ENCODE measurements at regions not wholly inside any gene's neighbourhood (a gene's known extent, or its start where the extent isn't known, plus 50 kb on each side); places are given as distances from the start of the nearest gene placed in this dataset.

DNA sequence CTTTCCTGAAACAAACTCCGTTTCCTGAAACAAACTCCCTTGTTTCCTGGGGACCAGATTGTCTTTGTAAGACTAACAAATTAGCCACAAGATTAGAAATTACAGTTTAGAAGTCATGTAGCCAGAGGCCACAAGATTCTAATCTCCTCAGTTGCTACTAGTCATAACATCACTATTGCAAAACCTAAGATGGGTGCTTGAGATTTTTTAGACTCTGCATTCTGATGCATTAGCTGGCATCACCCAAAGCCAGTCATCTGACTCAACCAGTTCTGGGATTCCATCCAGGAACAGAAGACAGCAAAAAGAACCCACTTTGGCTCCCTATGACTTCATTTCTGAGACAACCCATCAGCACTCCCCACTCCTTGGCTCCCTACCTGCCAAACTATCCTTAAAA, 367.9 kb upstream of the MBL2 start:
- TF ChIP-seq TP53 (CRISPR knock-in tag; IDR thresholded peaks at IDR 0.05), result no peak
- ATAC-seq (no peak), DNase-seq (ENCODE audit: low read depth in 1 of 2, low spot score in 1 of 2) (no peak), FAIRE-seq (no peak)
- H3K9me3 ChIP-seq, result no peaks in the 10 kb centered on the region
- WGBS (ENCODE audit: missing lambda C conversion rate), result 11% methylated on average over 1 of the region's 1 CpG
- H3K4me2 ChIP-seq, result no peak overlapping the region
- H3K4me3 ChIP-seq, result no peak overlapping the region
- H3K27ac ChIP-seq, result no peak overlapping the region
- no peaks in the 10 kb centered on the region for H3K4me1 ChIP-seq
- CTCF ChIA-PET, result interaction anchor here (0.6 kb wide), 1 partner anchor 850 kb away, joined by 3 read pairs; no protein-coding TSS in a partner anchor
- POLR2A ChIA-PET, result no interaction called here

DNA sequence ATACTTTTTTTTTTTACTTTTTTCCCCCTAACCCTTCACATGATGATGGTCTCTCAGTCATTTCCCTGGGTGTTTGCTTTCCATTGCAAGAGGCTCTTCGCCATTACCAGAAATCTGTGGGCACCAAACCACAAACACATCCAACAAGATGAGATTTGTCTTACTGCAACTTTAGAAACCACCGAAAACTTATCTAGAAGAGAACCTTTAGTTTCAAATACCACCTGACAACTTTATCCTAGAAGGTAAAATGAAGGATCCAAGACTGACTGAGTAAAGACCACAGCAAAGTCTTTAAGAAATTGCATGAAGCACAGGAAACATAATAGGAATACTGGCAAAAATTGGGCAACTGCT, 363.3 kb upstream of the MBL2 start:
- H3K27ac ChIP-seq, result no peak overlapping the region
- TF ChIP-seq CBX8 (IDR thresholded peaks at IDR 0.05) (no peak), HEYL (CRISPR knock-in tag; IDR thresholded peaks at IDR 0.05) (no peak), RCOR1 (IDR thresholded peaks at IDR 0.05; ENCODE audit: low read depth, low read length) (no peak), CEBPB (IDR thresholded peaks at IDR 0.05) (no peak), CHD2 (IDR thresholded peaks at IDR 0.05; ENCODE audit: low read length, partially characterized antibody) (no peak), ESRRA (IDR thresholded peaks at IDR 0.05; ENCODE audit: borderline replicate concordance, low read length) (no peak), RAD21 (conservative IDR thresholded peaks at IDR 0.05 in 1 of 2, IDR thresholded peaks at IDR 0.05 in 1 of 2) (no peak), NPAS2 (CRISPR knock-in tag; IDR thresholded peaks at IDR 0.05; ENCODE audit: borderline replicate concordance) (no peak), SMC3 (IDR thresholded peaks at IDR 0.05) (no peak), ZSCAN20 (CRISPR knock-in tag; IDR thresholded peaks at IDR 0.05) (no peak), RNF2 (IDR thresholded peaks at IDR 0.05; ENCODE audit: borderline replicate concordance, low read depth) (no peak), HDAC2 (IDR thresholded peaks at IDR 0.05) (no peak), TP53 (CRISPR knock-in tag; IDR thresholded peaks at IDR 0.05) (no peak), JUN (IDR thresholded peaks at IDR 0.05) (no peak), PHF8 (IDR thresholded peaks at IDR 0.05; ENCODE audit: borderline replicate concordance, low read depth) (no peak)
- TF ChIP-seq, protein P1, sequence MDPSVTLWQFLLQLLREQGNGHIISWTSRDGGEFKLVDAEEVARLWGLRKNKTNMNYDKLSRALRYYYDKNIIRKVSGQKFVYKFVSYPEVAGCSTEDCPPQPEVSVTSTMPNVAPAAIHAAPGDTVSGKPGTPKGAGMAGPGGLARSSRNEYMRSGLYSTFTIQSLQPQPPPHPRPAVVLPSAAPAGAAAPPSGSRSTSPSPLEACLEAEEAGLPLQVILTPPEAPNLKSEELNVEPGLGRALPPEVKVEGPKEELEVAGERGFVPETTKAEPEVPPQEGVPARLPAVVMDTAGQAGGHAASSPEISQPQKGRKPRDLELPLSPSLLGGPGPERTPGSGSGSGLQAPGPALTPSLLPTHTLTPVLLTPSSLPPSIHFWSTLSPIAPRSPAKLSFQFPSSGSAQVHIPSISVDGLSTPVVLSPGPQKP (IDR thresholded peaks at IDR 0.05; ENCODE audit: low read depth, low read length), result no peak
- DNase-seq (ENCODE audit: low read depth in 1 of 2, low spot score in 1 of 2) (no peak), ATAC-seq (no peak), FAIRE-seq (no peak)
- no peak overlapping the region for H3K4me3 ChIP-seq
- no peaks in the 10 kb centered on the region for H3K4me1 ChIP-seq
- H3K9me3 ChIP-seq, result no peaks in the 10 kb centered on the region
- CTCF ChIA-PET, result no interaction called here
- POLR2A ChIA-PET, result no interaction called here
- no peak overlapping the region for H3K4me2 ChIP-seq
- WGBS (ENCODE audit: missing lambda C conversion rate), result 10% methylated on average over 2 of the region's 2 CpGs

DNA sequence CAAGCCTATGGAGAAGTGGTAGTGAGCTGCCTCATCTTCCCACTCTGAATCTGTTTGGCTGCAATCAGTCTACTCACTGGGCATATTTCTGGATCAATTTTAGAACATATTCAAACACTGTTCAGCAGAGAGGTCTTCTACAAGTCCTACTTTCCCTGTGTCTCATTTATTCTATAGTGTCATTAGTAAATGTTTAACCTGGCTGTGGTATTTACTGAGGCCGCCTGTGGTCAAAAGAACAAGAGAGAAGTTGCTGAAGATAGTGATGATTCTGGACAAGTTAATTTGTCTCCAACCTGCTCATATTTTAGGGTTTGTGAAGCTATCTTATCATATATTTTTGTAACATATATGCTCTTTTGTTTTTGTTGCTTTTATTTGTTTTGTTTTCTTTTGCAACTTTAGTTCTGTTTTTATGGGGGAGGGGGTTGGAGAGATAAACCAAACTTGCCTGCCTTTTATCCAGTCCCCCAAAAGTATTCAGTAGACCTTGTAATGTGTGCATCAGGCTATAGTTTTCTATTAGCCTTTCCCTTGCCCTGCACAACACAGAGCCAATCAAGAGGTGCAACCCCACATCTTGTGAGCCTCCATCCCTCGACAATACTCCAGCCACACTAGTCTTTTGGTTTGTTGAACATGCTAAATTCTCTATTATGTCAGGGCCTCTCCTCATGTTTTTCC, 362.8 kb upstream of the MBL2 start:
- ChIA-PET POLR2A (no interaction called here), CTCF (no interaction called here)
- no peak overlapping the region for H3K4me2 ChIP-seq
- WGBS (ENCODE audit: missing lambda C conversion rate), result 8% methylated on average over 2 of the region's 2 CpGs
- ATAC-seq (no peak), FAIRE-seq (no peak), DNase-seq (ENCODE audit: low read depth in 1 of 2, low spot score in 1 of 2) (no peak)
- H3K9me3 ChIP-seq, result no peaks in the 10 kb centered on the region
- no peak overlapping the region for H3K4me3 ChIP-seq
- no peaks in the 10 kb centered on the region for H3K4me1 ChIP-seq
- H3K27ac ChIP-seq, result no peak overlapping the region
- TF ChIP-seq EHF (CRISPR knock-in tag; IDR thresholded peaks at IDR 0.05), result no peak
- no peak for TF ChIP-seq TFCP2L1 (CRISPR knock-in tag; IDR thresholded peaks at IDR 0.05)
- TF ChIP-seq HOXA7 (CRISPR knock-in tag; IDR thresholded peaks at IDR 0.05), result no peak
- TF ChIP-seq PHF8 (IDR thresholded peaks at IDR 0.05; ENCODE audit: borderline replicate concordance, low read depth), result no peak
- no peak for TF ChIP-seq POLR2A (IDR thresholded peaks at IDR 0.05; ENCODE audit: low read length)
- no peak for TF ChIP-seq KDM1A (IDR thresholded peaks at IDR 0.05; ENCODE audit: low read depth)
- no peak for TF ChIP-seq ZFP36 (IDR thresholded peaks at IDR 0.05; ENCODE audit: borderline replicate concordance, partially characterized antibody)

DNA sequence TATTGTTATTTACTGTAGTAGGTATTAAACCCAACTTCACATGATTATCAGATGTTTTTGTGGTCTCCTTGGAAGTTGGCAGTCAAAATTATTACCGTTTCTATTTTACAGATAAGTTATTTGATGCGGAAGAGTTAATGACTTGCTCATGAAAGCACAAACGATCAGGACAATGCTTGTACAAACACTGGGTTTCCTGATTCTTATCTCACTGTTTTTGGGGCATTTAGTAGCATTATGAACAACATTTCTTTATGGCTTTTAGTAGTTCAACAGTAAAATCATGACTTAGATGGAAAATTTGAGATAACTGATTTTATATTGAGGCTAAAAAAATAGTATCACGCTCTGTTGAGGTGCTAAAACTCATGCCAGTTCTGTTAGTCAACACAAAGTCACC, 361.5 kb upstream of the MBL2 start:
- 15% methylated on average over 4 of the region's 4 CpGs for WGBS (ENCODE audit: missing lambda C conversion rate)
- CTCF ChIA-PET, result no interaction called here
- no peak overlapping the region for H3K27ac ChIP-seq
- TF ChIP-seq, protein P2, sequence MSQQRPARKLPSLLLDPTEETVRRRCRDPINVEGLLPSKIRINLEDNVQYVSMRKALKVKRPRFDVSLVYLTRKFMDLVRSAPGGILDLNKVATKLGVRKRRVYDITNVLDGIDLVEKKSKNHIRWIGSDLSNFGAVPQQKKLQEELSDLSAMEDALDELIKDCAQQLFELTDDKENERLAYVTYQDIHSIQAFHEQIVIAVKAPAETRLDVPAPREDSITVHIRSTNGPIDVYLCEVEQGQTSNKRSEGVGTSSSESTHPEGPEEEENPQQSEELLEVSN (IDR thresholded peaks at IDR 0.05; ENCODE audit: borderline replicate concordance, low read depth), result no peak
- TF ChIP-seq RNF2 (IDR thresholded peaks at IDR 0.05; ENCODE audit: borderline replicate concordance, low read depth) (no peak), RAD21 (conservative IDR thresholded peaks at IDR 0.05 in 1 of 2, IDR thresholded peaks at IDR 0.05 in 1 of 2) (no peak), EHF (CRISPR knock-in tag; IDR thresholded peaks at IDR 0.05) (no peak), RCOR1 (IDR thresholded peaks at IDR 0.05; ENCODE audit: low read depth, low read length) (no peak), NPAS2 (CRISPR knock-in tag; IDR thresholded peaks at IDR 0.05; ENCODE audit: borderline replicate concordance) (no peak), PHF8 (IDR thresholded peaks at IDR 0.05; ENCODE audit: borderline replicate concordance, low read depth) (no peak), EHMT2 (IDR thresholded peaks at IDR 0.05; ENCODE audit: low read depth) (no peak), TP53 (CRISPR knock-in tag; IDR thresholded peaks at IDR 0.05) (no peak), MAZ (IDR thresholded peaks at IDR 0.05; ENCODE audit: borderline replicate concordance, low read depth, low read length) (no peak), BHLHE40 (IDR thresholded peaks at IDR 0.05; ENCODE audit: low read depth, low read length) (no peak), CBX8 (IDR thresholded peaks at IDR 0.05) (no peak), GATA3 (IDR thresholded peaks at IDR 0.05; ENCODE audit: borderline replicate concordance) (no peak)
- TF ChIP-seq, protein P3, sequence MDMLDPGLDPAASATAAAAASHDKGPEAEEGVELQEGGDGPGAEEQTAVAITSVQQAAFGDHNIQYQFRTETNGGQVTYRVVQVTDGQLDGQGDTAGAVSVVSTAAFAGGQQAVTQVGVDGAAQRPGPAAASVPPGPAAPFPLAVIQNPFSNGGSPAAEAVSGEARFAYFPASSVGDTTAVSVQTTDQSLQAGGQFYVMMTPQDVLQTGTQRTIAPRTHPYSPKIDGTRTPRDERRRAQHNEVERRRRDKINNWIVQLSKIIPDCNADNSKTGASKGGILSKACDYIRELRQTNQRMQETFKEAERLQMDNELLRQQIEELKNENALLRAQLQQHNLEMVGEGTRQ (IDR thresholded peaks at IDR 0.05), result no peak
- DNase-seq (ENCODE audit: low read depth in 1 of 2, low spot score in 1 of 2), result no peak
- H3K4me2 ChIP-seq, result no peak overlapping the region
- H3K4me1 ChIP-seq, result no peaks in the 10 kb centered on the region
- no peak overlapping the region for H3K4me3 ChIP-seq
- no peaks in the 10 kb centered on the region for H3K9me3 ChIP-seq
- FAIRE-seq, result no peak
- POLR2A ChIA-PET, result no interaction called here
- no peak for ATAC-seq

Measured in A549 (cell line).